ENCODE measurements at regions not wholly inside any gene's neighbourhood (a gene's known extent, or its start where the extent isn't known, plus 50 kb on each side); places are given as distances from the start of the nearest gene placed in this dataset.

DNA sequence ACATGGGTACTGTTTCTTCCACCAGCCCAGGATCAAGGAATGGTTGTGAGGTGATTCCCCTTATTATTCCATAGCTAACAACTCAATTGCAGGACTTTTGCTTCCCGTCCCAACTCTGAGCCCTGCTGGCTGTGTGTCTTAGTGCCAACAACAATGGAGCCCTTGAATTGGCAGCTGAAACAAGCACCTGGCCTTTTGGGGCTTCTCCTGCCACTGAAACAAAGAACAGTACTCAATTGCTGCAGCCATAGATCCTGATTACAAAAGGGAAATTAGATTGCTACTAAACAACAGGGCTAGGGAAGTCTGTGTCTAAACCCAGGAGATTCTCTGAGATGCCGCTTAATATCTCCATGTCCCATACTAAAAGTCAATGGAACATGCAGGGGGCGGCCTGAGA is 61.3 kb upstream of the CARMIL1 start:
- no peak for DNase-seq
- Mint-ChIP-seq H3K27me3 (ENCODE audit: insufficient read depth) (no peaks in the 10 kb centered on the region; the same call in 1 of the 2 replicates), H3K4me1 (ENCODE audit: low read depth) (peaks cover 24% of the 10 kb centered on the region), H3K4me3 (no peak overlapping the region), H3K36me3 (ENCODE audit: low read depth) (no peaks in the 10 kb centered on the region), H3K27ac (no peak overlapping the region), H3K9me3 (no peaks in the 10 kb centered on the region)
- TF ChIP-seq, protein P1, sequence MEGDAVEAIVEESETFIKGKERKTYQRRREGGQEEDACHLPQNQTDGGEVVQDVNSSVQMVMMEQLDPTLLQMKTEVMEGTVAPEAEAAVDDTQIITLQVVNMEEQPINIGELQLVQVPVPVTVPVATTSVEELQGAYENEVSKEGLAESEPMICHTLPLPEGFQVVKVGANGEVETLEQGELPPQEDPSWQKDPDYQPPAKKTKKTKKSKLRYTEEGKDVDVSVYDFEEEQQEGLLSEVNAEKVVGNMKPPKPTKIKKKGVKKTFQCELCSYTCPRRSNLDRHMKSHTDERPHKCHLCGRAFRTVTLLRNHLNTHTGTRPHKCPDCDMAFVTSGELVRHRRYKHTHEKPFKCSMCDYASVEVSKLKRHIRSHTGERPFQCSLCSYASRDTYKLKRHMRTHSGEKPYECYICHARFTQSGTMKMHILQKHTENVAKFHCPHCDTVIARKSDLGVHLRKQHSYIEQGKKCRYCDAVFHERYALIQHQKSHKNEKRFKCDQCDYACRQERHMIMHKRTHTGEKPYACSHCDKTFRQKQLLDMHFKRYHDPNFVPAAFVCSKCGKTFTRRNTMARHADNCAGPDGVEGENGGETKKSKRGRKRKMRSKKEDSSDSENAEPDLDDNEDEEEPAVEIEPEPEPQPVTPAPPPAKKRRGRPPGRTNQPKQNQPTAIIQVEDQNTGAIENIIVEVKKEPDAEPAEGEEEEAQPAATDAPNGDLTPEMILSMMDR (IDR thresholded peaks at IDR 0.05) = no peak

DNA sequence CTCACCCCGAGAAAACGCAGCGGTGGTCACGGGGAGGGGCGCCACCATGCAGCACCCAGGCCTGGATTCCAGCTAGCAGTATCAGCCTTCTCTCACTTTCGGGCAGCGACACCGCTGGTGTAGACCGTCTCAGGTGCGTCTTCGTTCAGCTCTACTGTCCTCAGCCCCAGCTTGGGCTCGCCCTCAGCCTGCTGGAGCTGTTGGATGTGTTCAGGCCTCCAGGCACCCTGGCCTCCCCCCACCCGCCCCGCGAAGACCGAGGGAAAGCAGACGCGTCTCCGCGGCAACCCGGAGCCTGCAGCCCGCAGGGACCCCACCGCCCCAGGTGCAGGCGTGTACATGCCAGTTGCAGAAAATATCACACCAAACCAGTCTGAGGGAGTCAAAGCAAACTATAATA is 60.8 kb upstream of the CARMIL1 start:
- Mint-ChIP-seq H3K36me3 (ENCODE audit: low read depth) (no peaks in the 10 kb centered on the region), H3K9me3 (no peaks in the 10 kb centered on the region), H3K27me3 (ENCODE audit: insufficient read depth) (no peaks in the 10 kb centered on the region; the same call in 1 of the 2 replicates), H3K27ac (no peak overlapping the region), H3K4me1 (ENCODE audit: low read depth) (peaks cover 27% of the 10 kb centered on the region), H3K4me3 (no peak overlapping the region)
- DNase-seq = no peak
- TF ChIP-seq, protein P1 (IDR thresholded peaks at IDR 0.05) = no peak

DNA sequence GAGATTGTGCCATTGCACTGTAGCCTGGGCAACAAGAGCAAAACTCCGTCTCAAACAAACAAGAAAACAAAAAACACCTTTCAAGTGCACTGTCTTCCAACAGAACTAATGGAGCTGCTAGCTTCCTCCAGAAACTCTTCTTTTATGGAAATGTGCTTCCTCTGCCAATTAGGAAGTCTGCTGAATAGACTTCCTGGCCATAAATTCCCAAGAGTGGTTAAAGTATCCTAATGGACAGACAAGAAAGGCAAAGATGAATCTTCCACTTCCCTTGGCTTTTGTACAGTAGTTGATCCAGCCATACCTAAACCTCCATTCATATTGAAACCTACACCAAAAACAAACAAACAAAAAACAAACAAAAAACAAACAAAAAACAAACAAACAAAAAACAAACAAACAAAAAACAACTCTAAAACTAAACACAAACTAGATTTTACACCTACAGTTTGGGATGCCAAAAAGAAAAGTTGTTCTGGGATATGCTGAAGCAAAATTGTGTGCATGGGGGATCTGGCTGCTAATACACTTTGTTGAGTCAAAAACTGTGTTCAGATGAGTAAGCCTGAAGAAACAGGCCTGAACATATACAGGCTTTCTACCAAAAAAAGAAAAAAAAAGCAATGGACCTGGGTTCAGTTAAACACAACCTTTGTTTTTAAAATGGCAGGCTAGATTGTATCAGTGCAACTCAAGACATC is 59.8 kb upstream of the CARMIL1 start:
- peaks cover 34% of the 10 kb centered on the region for H3K4me1 Mint-ChIP-seq (ENCODE audit: low read depth)
- no peak overlapping the region for H3K4me3 Mint-ChIP-seq
- no peaks in the 10 kb centered on the region for H3K9me3 Mint-ChIP-seq
- H3K27ac Mint-ChIP-seq = peak overlapping the region; percentile 38; the same call in 1 of the 2 replicates
- TF ChIP-seq, protein P1 (IDR thresholded peaks at IDR 0.05) = no peak
- no peaks in the 10 kb centered on the region for H3K36me3 Mint-ChIP-seq (ENCODE audit: low read depth)
- DNase-seq = no peak
- H3K27me3 Mint-ChIP-seq (ENCODE audit: insufficient read depth) = no peaks in the 10 kb centered on the region; the same call in none of the 2 replicates

DNA sequence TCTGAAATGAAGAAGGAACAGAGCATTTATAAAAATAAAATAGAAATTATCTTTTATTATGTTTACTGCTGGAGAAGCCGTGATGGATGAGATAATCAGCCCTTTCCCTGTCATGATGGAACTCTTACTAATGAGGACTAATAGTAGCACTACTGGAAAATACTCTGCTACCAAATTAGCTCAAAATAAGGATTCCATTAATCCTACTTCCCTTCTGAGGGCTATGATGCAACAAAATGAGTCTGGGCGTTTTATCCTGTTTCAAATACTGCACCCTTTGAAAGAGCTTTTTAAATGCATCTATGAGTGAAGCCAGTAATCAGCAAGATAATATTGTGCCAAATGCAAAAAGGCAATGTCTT is 59.3 kb upstream of the CARMIL1 start:
- TF ChIP-seq, protein P1 (IDR thresholded peaks at IDR 0.05) = no peak
- Mint-ChIP-seq H3K4me1 (ENCODE audit: low read depth) (peaks cover 34% of the 10 kb centered on the region), H3K9me3 (no peaks in the 10 kb centered on the region), H3K36me3 (ENCODE audit: low read depth) (no peaks in the 10 kb centered on the region), H3K27me3 (ENCODE audit: insufficient read depth) (no peaks in the 10 kb centered on the region; the same call in none of the 2 replicates), H3K4me3 (no peak overlapping the region), H3K27ac (no peak overlapping the region)
- no peak for DNase-seq

DNA sequence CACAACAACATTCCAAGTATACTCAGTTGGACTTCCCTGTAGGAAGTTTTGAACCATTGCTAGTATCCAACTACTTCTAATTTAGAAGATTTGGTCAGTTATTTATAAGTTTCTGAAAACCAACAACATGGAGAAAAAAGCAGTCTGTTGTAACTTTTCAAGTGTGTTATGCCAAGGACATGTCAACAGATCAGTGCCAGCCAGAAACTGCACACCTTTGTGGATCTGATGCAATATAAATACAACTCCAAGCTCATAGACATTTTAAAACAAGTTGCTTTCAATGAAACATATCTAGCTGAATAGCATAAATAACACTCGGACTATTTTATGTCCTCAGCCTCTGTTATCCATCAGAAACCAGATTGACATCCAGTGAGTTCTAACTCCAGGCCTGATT is 58.3 kb upstream of the CARMIL1 start:
- TF ChIP-seq, protein P1 (IDR thresholded peaks at IDR 0.05) = no peak
- Mint-ChIP-seq H3K4me3 (no peak overlapping the region), H3K27ac (no peak overlapping the region), H3K9me3 (no peaks in the 10 kb centered on the region), H3K36me3 (ENCODE audit: low read depth) (no peaks in the 10 kb centered on the region), H3K4me1 (ENCODE audit: low read depth) (peaks cover 34% of the 10 kb centered on the region), H3K27me3 (ENCODE audit: insufficient read depth) (no peaks in the 10 kb centered on the region; the same call in none of the 2 replicates)
- DNase-seq = no peak
